GM23338 (cell line): ENCODE measurements at regions not wholly inside any gene's neighbourhood (a gene's known extent, or its start where the extent isn't known, plus 50 kb on each side); places are given as distances from the start of the nearest gene placed in this dataset.

ENCODE experiments used
- ATAC-seq: fragments of 200-7000 bp; cut with Tn5 transposase; 3 replicates; pipeline ENCODE4 v1.9.1; 2020
- DNase-seq: peaks from one replicate; pipeline ENCODE4 v3.0.0-alpha.2; 2015; ENCODE audit warnings: low spot score
- H2AFZ ChIP-seq: fragments of 200-600 bp; sonication (generic); 2 replicates; pipeline ENCODE4 v1.8.0; 2016; ENCODE audit warnings: antibody characterized with exemption, mild to moderate bottlenecking, moderate library complexity
- H3F3A ChIP-seq: fragments of 200-600 bp; sonication (generic); replicated peaks from 2 replicates; pipeline ENCODE4 v1.8.0; 2017; ENCODE audit warnings: antibody characterized with exemption, mixed run types, low read depth
- H3K27ac ChIP-seq: fragments of 200-600 bp; sonication (generic); 2 replicates; pipeline ENCODE4 v1.6.1; 2016; ENCODE audit warnings: low read depth
- H3K27me3 ChIP-seq: fragments of 200-600 bp; sonication (generic); 2 replicates; pipeline ENCODE4 v1.8.0; 2016; ENCODE audit warnings: mild to moderate bottlenecking, mixed run types, moderate library complexity; ENCODE audit not compliant: insufficient read depth
- H3K36me3 ChIP-seq: fragments of 200-600 bp; sonication (generic); 2 replicates; pipeline ENCODE4 v1.8.0; 2016; ENCODE audit warnings: mild to moderate bottlenecking; ENCODE audit not compliant: insufficient read depth
- H3K4me1 ChIP-seq: fragments of 200-600 bp; sonication (generic); 2 replicates; pipeline ENCODE4 v1.8.0; 2016; ENCODE audit warnings: mild to moderate bottlenecking, moderate library complexity; ENCODE audit not compliant: insufficient read depth
- H3K4me2 ChIP-seq: fragments of 200-600 bp; sonication (generic); 2 replicates; pipeline ENCODE4 v1.7.1; 2017; ENCODE audit warnings: mixed run types
- H3K4me3 ChIP-seq: fragments of 200-600 bp; sonication (generic); 2 replicates; pipeline ENCODE4 v1.6.1; 2016; ENCODE audit warnings: mixed run types
- H3K79me2 ChIP-seq: fragments of 200-600 bp; sonication (generic); replicated peaks from 2 replicates; pipeline ENCODE4 v1.8.0; 2017; ENCODE audit warnings: mild to moderate bottlenecking; ENCODE audit not compliant: insufficient read depth
- H3K9me2 ChIP-seq: fragments of 200-600 bp; sonication (generic); 2 replicates; pipeline ENCODE4 v1.8.0; 2017; ENCODE audit not compliant: insufficient read depth
- H4K20me1 ChIP-seq: fragments of 200-600 bp; sonication (generic); replicated peaks from 2 replicates; pipeline ENCODE4 v1.8.0; 2017; ENCODE audit warnings: mild to moderate bottlenecking; ENCODE audit not compliant: insufficient read depth
- H3K27ac Mint-ChIP-seq: 2 replicates; pipeline ENCODE4 v1.8.0; 2020; ENCODE audit warnings: inconsistent platforms, mild to moderate bottlenecking, moderate library complexity, mixed read lengths
- H3K27me3 Mint-ChIP-seq: 3 replicates; pipeline ENCODE4 v1.8.0; 2022; ENCODE audit warnings: low read depth, mild to moderate bottlenecking, moderate library complexity, mixed read lengths, inconsistent platforms; ENCODE audit not compliant: insufficient read depth, poor library complexity
- H3K36me3 Mint-ChIP-seq: 3 replicates; pipeline ENCODE4 v1.8.0; 2021; ENCODE audit warnings: low read depth, mild to moderate bottlenecking, inconsistent platforms, moderate library complexity, mixed read lengths
- H3K4me1 Mint-ChIP-seq: 3 replicates; pipeline ENCODE4 v1.8.0; 2020; ENCODE audit warnings: mild to moderate bottlenecking, inconsistent platforms, mixed read lengths
- H3K4me3 Mint-ChIP-seq: 3 replicates; pipeline ENCODE4 v1.8.0; 2021; ENCODE audit warnings: moderate library complexity, mild to moderate bottlenecking, inconsistent platforms, mixed read lengths
- H3K9me3 Mint-ChIP-seq: 3 replicates; pipeline ENCODE4 v1.8.0; 2020; ENCODE audit warnings: moderate library complexity, mild to moderate bottlenecking, inconsistent platforms, mixed read lengths
- EZH2phosphoT487 ChIP-seq: fragments of 200-600 bp; sonication (generic); IDR thresholded peaks from one replicate; pipeline ENCODE4 v1.8.1; 2018; ENCODE audit warnings: antibody characterized with exemption; ENCODE audit not compliant: unreplicated experiment
- STAT1 ChIP-seq: IDR thresholded peaks from one replicate; pipeline ENCODE4 v1.6.1; 2016; ENCODE audit warnings: antibody characterized with exemption; ENCODE audit not compliant: unreplicated experiment
- ZNF331 ChIP-seq: fragments of 250-450 bp; sonication (Bioruptor Pico); IDR thresholded peaks from 2 replicates; pipeline ENCODE4 v1.5.0; 2020; ENCODE audit warnings: low read depth, mild to moderate bottlenecking, moderate library complexity
- TF ChIP-seq, protein P1 (sequence below): fragments of 250-450 bp; sonication (Bioruptor Pico); IDR thresholded peaks from 2 replicates; pipeline ENCODE4 v1.5.0; 2020; ENCODE audit warnings: mild to moderate bottlenecking, moderate library complexity
- TF ChIP-seq, protein P2 (sequence below), 2 experiments: fragments of 200-600 bp in 1 of 2; sonication (generic) in 1 of 2; conservative IDR thresholded peaks; 2 replicates each; pipeline versions ENCODE4 v1.5.1 to v1.6.1; 2016 to 2017; ENCODE audit warnings: antibody characterized with exemption in 2 of 2, low read depth in 2 of 2, mild to moderate bottlenecking in 2 of 2, moderate library complexity in 1 of 2

DNA sequence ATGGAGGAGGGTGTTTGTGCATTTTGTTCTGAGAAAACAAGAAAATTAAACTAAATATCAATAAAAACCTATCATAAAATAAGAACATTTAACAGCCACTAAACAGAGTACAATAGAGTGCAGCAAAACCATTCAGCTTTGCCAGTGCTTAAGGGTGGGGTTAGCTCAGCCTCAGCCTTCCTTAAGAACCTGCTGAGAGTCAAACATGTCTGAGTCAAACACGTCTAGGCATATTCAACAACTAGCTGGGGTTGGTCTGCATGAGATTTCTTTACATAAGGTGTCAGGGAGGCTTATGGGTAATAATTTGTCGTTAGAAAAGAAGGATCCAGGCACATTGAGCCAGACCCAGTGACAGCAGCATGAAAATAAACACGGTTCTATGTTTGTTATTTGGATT, 298.2 kb downstream of the SP3 start (continued):
- TF ChIP-seq, protein P1, sequence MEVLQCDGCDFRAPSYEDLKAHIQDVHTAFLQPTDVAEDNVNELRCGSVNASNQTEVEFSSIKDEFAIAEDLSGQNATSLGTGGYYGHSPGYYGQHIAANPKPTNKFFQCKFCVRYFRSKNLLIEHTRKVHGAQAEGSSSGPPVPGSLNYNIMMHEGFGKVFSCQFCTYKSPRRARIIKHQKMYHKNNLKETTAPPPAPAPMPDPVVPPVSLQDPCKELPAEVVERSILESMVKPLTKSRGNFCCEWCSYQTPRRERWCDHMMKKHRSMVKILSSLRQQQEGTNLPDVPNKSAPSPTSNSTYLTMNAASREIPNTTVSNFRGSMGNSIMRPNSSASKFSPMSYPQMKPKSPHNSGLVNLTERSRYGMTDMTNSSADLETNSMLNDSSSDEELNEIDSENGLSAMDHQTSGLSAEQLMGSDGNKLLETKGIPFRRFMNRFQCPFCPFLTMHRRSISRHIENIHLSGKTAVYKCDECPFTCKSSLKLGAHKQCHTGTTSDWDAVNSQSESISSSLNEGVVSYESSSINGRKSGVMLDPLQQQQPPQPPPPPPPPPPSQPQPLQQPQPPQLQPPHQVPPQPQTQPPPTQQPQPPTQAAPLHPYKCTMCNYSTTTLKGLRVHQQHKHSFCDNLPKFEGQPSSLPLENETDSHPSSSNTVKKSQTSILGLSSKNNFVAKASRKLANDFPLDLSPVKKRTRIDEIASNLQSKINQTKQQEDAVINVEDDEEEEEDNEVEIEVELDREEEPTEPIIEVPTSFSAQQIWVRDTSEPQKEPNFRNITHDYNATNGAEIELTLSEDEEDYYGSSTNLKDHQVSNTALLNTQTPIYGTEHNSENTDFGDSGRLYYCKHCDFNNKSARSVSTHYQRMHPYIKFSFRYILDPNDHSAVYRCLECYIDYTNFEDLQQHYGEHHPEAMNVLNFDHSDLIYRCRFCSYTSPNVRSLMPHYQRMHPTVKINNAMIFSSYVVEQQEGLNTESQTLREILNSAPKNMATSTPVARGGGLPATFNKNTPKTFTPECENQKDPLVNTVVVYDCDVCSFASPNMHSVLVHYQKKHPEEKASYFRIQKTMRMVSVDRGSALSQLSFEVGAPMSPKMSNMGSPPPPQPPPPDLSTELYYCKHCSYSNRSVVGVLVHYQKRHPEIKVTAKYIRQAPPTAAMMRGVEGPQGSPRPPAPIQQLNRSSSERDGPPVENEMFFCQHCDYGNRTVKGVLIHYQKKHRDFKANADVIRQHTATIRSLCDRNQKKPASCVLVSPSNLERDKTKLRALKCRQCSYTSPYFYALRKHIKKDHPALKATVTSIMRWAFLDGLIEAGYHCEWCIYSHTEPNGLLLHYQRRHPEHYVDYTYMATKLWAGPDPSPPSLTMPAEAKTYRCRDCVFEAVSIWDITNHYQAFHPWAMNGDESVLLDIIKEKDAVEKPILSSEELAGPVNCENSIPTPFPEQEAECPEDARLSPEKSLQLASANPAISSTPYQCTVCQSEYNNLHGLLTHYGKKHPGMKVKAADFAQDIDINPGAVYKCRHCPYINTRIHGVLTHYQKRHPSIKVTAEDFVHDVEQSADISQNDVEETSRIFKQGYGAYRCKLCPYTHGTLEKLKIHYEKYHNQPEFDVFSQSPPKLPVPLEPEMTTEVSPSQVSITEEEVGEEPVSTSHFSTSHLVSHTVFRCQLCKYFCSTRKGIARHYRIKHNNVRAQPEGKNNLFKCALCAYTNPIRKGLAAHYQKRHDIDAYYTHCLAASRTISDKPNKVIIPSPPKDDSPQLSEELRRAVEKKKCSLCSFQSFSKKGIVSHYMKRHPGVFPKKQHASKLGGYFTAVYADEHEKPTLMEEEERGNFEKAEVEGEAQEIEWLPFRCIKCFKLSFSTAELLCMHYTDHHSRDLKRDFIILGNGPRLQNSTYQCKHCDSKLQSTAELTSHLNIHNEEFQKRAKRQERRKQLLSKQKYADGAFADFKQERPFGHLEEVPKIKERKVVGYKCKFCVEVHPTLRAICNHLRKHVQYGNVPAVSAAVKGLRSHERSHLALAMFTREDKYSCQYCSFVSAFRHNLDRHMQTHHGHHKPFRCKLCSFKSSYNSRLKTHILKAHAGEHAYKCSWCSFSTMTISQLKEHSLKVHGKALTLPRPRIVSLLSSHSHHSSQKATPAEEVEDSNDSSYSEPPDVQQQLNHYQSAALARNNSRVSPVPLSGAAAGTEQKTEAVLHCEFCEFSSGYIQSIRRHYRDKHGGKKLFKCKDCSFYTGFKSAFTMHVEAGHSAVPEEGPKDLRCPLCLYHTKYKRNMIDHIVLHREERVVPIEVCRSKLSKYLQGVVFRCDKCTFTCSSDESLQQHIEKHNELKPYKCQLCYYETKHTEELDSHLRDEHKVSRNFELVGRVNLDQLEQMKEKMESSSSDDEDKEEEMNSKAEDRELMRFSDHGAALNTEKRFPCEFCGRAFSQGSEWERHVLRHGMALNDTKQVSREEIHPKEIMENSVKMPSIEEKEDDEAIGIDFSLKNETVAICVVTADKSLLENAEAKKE, result no peak
- TF ChIP-seq ZNF331 (no peak), STAT1 (no peak)

DNA sequence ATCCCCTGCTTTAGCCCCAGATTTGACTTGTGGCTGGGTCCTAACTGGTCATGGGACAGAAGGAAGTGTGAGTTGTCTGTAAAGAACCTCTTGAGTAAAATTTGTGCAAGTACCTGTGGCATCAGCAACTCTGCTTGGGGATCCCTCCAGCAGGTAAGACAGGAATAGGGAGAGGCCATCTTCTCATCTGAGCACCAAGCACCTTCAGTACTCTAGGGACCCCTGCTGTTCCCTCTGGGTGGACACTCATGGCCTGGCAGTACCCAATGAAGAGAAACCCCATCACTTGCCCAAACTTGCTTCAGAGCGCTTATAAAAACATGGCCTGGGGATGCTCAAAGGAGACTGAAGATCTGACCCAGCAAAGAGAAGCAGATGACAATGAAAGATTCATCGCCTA, 297.8 kb downstream of the SP3 start:
- no peaks in the 10 kb centered on the region for H3K36me3 Mint-ChIP-seq

More for the DNA sequence above, 297.8 kb downstream of the SP3 start:
- H2AFZ ChIP-seq, result no peak overlapping the region
- Mint-ChIP-seq H3K9me3 (no peaks in the 10 kb centered on the region), H3K4me3 (no peak overlapping the region), H3K27ac (no peak overlapping the region), H3K4me1 (peaks cover 9% of the 10 kb centered on the region), H3K27me3 (peaks cover 9% of the 10 kb centered on the region)
- H3K4me3 ChIP-seq, result no peak overlapping the region
- H3K9me2 ChIP-seq, result peaks cover 5% of the 10 kb centered on the region; the same call in 1 of the 2 replicates
- ATAC-seq, result no peak; the same call in 2 of the 3 replicates
- H3K4me1 ChIP-seq, result peaks cover 8% of the 10 kb centered on the region; the same call in 1 of the 2 replicates
- H3K27me3 ChIP-seq, result no peaks in the 10 kb centered on the region
- H3K36me3 ChIP-seq, result no peaks in the 10 kb centered on the region
- no peaks in the 10 kb centered on the region for H3F3A ChIP-seq
- H3K4me2 ChIP-seq, result no peak overlapping the region
- H4K20me1 ChIP-seq, result no peaks in the 10 kb centered on the region
- H3K27ac ChIP-seq, result no peak overlapping the region
- H3K79me2 ChIP-seq, result no peaks in the 10 kb centered on the region
- no peak for DNase-seq
- TF ChIP-seq EZH2phosphoT487, result no peak
- TF ChIP-seq, protein P2, sequence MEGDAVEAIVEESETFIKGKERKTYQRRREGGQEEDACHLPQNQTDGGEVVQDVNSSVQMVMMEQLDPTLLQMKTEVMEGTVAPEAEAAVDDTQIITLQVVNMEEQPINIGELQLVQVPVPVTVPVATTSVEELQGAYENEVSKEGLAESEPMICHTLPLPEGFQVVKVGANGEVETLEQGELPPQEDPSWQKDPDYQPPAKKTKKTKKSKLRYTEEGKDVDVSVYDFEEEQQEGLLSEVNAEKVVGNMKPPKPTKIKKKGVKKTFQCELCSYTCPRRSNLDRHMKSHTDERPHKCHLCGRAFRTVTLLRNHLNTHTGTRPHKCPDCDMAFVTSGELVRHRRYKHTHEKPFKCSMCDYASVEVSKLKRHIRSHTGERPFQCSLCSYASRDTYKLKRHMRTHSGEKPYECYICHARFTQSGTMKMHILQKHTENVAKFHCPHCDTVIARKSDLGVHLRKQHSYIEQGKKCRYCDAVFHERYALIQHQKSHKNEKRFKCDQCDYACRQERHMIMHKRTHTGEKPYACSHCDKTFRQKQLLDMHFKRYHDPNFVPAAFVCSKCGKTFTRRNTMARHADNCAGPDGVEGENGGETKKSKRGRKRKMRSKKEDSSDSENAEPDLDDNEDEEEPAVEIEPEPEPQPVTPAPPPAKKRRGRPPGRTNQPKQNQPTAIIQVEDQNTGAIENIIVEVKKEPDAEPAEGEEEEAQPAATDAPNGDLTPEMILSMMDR (conservative IDR thresholded peaks at IDR 0.05; ENCODE audit: low read depth in 2 of 2), result peak in 1 of 2 experiments; percentile 45; a peak in 2 of 4 replicates
